ENCODE measurements at regions not wholly inside any gene's neighbourhood (a gene's known extent, or its start where the extent isn't known, plus 50 kb on each side); places are given as distances from the start of the nearest gene placed in this dataset.

DNA sequence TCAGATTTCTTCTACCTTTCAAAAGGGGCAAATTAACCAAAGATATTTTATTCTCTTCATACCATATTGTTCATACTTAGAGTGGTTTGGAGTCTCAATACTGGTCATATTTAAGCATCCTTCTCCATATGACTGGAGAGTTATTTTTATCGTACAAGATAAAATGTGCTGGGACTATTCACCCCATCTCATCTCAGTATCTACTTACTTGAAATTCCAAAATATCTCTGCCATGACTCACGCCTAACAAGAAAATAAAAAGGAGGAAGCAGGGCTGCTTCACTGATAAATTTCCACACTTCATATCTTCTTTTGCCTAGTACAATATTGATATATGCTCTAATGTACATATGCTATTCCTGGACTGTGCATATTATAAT is 277.9 kb upstream of the CDH9 start:
- peak; percentile 75 to 79 for DNase-seq (ENCODE audit: low read depth in 2 of 2)

GRCh38 chr5:27315363-27316270 is 277.2 kb upstream of the CDH9 start:
- peak; percentile 73 to 77 for DNase-seq (ENCODE audit: low read depth in 2 of 2)

GRCh38 chr5:27313549-27313948 is 275.2 kb upstream of the CDH9 start:
- DNase-seq (ENCODE audit: low read depth in 2 of 2): no peak

- no peak for DNase-seq (ENCODE audit: low read depth in 2 of 2)
These were observed 274.0 kb upstream of the CDH9 start for GRCh38 chr5:27312291-27312893.

- DNase-seq (ENCODE audit: low read depth in 2 of 2): peak in 1 of 2 experiments; percentile 31
These were observed 273.2 kb upstream of the CDH9 start for GRCh38 chr5:27311544-27311943.

GRCh38 chr5:27308153-27308552 is 269.8 kb upstream of the CDH9 start:
- no peak for DNase-seq (ENCODE audit: low read depth in 2 of 2)

DNA sequence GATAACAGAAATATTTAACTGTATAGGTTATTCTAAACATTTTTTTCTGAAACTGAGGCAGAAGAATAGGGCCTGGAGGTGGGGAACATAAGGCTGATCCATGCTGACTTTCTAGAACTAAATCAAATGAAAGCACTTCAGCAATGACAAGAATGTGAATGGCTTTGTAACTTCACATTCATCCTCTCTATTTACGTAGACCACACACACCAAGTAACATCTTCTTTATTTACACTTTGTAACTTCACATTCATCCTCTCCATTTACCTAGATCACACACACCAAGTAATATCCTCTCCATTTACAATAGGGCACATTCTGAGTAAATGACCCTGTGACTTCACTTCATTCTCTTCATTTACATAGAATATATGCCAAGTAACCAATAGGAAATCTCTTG is 251.8 kb upstream of the CDH9 start:
- no peak for DNase-seq (ENCODE audit: low read depth in 2 of 2)

DNA sequence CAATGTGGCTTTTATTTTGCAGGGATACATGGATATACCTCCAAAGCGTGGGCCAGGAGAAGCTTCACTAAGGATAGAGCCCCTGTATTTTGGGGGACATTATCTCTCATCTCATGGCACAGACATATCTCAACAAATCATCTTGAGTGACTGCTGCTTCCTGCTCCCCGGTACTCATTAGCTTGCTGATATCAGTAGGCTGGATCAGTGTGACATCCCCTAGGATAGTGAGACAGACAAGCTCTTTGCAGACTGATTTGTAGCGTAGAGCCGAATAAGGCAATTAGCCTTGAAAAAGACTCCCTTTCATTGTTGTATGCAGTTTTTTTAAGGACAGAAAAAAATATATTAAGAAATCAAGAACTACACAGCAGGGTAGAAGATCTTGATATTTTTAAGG is 237.7 kb upstream of the CDH9 start:
- DNase-seq (ENCODE audit: low read depth in 2 of 2): no peak

DNA sequence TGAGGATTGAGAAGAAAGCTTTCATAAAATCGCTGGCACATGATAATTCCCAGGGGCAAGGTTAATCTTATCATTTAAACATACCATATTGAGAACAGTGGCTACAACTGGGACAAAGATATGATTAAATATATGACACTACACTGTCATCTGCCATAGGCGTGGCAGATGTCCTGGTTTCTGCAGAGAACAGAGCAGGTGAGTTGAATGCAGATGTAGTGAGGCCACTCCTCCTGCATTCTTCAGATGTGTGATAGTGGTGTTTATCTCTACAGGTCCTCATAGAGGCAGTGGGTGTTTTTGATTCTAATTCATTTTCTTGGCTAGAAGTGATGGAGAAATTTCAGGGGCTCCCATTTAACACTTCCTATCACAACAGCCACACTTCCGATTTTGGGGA is 237.0 kb upstream of the CDH9 start:
- DNase-seq (ENCODE audit: low read depth in 2 of 2): no peak

DNA sequence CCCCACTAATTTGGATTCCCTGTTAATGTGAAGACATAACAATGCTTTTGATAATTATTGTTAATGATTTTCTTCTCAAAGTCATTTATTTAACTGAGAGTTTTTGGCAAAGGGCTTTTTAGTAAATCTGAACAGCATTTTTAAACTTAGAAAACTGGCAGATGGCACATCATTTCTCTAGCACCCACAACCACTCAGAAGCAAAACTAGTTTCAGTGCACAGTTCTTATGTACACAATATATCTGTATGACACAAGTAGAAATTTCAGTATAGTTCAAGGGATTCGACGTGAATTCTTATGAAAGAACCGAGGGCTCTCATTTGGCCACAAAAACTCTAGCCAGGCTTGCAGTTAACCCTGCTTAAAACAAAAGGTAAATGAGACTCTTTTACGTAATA is 231.4 kb upstream of the CDH9 start:
- no peak for DNase-seq (ENCODE audit: low read depth in 2 of 2)

DNA sequence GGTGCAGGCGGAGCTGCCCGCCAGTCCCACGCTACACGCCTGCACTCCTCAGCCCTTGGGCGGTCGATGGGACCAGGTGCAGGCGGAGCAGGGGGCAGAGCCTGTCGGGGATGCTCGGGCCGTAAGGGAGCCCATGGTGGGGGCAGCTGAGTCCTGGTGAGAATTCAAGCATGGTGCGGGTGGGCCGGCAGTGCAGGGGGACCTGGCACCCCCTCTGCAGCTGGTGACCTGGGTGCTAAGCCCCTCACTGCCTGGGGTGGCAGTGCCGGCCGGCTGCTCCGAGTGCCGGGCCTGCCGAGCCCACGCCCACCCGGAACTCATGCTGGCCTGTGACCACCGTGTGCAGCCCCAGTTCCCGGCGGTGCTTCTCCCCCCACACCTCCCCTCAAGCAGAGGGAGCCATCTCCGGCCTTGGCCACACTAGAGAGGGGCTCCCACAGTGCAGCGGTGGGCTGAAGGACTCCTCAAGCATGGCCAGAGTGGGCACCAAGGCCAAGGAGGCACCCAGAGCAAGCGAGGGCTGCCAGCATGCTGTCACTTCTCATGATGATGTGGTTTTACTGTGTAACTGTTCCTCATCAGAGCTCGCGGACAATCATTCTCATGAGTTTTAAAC is 228.9 kb upstream of the CDH9 start:
- no peak for DNase-seq (ENCODE audit: low read depth in 2 of 2)

- peak; percentile 23 to 33 for DNase-seq (ENCODE audit: low read depth in 2 of 2)
These were observed 227.8 kb upstream of the CDH9 start for GRCh38 chr5:27266184-27266583.

DNA sequence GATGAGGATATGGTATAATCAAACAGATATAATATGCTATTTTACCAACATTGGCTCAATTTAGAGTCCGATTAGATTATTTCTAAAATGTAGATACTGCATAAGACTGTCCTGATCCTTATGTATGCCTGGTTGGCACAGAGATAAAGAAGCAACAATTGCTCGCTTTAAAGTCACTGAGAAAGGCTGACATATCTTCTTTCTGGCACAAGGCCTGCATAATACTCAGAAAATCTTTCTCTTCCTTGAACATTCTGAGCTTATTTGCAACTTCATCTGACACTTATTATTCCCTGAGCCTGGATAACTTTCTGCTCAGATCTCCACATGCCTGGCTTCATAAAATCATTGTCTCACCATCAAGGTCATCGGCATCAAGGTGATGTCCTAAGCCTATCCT is 219.3 kb upstream of the CDH9 start:
- no peak for DNase-seq (ENCODE audit: low read depth in 2 of 2)

GRCh38 chr5:27252911-27253310 is 214.5 kb upstream of the CDH9 start:
- DNase-seq (ENCODE audit: low read depth in 2 of 2): no peak

DNA sequence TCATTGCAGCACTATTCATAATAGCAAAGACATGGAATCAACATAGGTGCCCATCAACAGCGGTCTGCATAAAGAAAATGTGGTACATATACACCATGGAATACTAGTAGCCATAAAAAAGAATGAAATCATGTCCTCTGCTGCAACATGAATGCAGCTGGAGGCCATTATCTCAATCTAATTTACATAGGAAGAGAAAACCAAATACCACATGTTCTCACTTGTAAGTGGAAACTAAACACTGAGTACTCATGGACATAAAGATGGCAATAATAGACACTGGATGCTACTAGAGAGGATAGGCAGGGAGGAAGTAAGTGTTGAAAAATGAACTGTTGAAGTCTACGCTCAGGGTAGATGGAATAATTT is 203.9 kb upstream of the CDH9 start:
- no peak for DNase-seq (ENCODE audit: low read depth in 2 of 2)

DNA sequence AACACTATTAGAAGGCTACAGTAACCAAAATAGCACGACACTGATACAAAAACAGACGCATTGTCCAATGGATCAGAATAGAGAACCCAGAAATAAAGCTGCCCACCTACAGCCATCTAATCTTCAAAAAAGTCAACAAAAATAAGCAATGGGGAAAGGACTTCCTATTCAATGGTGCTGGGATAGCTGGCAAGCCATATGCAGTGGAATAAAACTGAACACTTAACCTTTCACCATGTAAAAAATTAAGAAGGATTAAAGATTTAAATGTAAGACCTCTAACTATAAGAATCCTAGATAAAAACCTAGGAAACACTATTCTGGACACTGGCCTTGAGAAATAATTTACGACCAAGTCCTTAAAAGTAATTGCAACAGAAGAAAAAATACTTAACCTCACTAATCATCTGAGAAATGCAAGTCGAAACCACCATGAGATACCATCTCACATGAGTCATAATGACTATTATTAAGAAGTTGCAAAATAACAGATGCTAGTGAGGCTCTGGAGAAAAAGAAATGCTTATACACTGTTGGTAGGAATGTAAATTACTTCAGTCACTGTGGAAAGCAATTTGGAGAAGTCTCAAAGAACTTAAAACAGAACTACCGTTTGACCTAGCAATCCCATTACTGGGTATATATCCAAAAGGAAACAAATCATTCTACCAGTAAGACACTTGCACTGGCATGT is 203.3 kb upstream of the CDH9 start:
- DNase-seq (ENCODE audit: low read depth in 2 of 2): peak; percentile 98

DNA sequence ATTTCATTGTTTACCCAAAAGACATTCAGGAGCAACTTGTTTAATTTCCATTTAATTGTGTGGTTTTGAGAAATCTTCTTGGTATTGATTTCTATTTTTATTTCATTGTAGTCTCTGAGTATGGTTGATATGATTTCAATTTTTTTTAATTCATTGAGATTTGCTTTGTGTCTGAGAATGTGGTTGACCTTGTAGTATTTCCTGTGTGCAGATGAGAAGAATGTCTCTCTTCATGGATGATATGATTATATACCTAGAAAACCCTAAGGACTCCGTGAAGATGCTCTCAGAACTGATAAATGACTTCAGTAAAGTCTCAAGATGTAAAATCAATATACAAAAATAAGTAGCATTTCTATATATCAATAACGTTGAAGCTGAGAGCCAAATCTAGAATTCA is 202.4 kb upstream of the CDH9 start:
- DNase-seq (ENCODE audit: low read depth in 2 of 2): no peak

DNA sequence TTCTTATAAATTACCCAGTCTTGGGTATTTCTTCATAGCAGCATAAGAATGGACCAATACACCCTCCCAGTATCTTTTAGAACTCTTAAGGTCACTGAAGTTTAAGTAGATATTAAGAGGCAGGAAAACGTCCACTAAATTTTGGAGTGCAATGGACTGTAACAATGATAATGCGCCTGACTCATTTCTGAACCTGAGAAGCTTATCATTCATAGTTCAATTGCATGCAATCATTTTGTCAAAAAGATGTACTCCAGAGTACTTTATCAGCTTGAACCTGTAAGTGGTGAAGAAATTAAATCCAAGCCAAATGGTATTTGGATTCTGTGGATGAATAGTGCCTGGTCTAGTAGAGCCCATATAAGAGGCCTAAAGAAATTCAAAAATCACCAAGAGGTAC is 196.5 kb upstream of the CDH9 start:
- no peak for DNase-seq (ENCODE audit: low read depth in 2 of 2)

- DNase-seq (ENCODE audit: low read depth in 2 of 2): no peak
These were observed 183.0 kb upstream of the CDH9 start for GRCh38 chr5:27221410-27221809.

DNA sequence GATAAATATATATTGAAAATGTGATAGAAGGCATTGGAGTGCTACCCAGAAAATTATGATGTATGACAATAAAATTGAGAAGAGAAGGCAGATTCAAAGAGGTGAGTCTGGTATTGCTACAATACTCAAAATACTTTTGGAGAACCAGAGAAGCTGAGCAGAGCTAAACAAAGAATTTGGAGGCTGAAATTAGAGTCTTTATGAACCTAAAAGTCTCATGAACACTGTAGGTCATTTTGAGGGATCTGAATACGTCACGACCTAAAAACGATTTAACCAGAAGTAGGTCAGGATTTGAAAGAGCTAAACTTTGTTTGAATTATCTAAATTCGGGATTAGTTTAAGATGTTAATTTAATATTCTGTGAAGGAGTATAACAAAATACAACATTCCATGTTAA is 182.4 kb upstream of the CDH9 start:
- DNase-seq (ENCODE audit: low read depth in 2 of 2): no peak

DNA sequence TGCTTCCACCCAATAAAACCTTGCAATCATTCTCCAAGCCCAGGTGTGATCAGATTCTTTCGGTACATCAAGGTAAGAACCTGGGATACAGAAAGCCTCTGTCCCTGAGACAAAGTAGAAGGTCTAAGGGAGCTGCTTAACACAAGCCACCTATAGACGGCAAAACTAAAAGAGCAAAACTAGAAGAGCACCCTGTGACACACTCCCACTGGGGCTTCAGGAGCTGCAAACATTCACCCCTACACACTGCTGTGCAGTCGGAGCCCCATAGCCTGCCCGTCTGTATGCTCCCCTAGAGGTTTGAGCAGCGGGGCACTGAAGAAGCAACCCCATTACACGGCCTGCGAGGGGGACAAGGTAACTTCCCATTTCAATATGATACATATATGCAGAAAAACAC is 179.6 kb upstream of the CDH9 start:
- DNase-seq (ENCODE audit: low read depth in 2 of 2): no peak

DNA sequence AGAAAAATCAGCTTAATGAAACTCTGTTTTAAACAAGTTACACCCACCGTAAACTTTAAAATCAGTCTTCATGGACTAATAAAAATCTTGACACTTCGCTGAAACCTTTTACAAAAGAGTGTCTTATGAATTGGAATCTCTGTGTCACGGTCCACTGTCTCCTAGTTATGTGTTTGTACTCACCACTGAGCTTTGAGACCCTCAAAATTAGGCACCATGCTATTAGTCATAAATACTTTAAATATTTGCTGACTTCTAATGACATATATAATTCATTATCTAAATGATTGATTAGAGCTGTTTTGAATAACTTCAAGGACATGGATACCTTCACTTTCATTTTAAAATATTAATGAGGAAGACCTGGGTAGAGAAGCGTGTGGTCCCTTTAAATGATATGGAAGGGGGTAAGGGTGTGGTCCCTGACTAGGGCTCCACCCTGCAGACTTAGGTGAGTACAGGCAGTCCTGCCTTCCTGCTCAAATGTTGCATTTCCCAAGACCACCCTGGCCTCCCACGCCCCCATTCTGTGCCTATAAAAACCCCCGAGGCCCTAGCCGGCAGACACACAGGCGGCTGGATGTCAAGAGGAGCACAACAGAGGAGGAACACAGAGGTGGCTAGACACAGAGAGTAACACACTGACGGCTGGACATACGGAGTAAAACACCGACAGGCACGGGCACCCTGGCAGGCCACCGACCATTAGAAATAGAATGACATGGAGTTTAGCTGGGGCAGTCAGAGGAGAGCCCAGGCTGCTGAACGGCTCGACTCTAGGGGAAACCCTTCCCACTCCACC is 179.0 kb upstream of the CDH9 start:
- no peak for DNase-seq (ENCODE audit: low read depth in 2 of 2)
